Astrocyte of the cerebellum (primary cell): ENCODE measurements at regions not wholly inside any gene's neighbourhood (a gene's known extent, or its start where the extent isn't known, plus 50 kb on each side); places are given as distances from the start of the nearest gene placed in this dataset.

ENCODE experiments used
- DNase-seq: peaks from one replicate; pipeline ENCODE4 v3.0.0-alpha.2; 2011; ENCODE audit warnings: low read depth
- H3K4me3 ChIP-seq: 2 replicates; pipeline ENCODE4 v1.5.1; 2011; ENCODE audit warnings: mild to moderate bottlenecking, low read depth, low read length, moderate library complexity
- CTCF ChIP-seq: IDR thresholded peaks from 2 replicates; pipeline ENCODE4 v1.5.1; 2012; ENCODE audit warnings: low read length, low read depth, moderate library complexity, mild to moderate bottlenecking; ENCODE audit errors: missing control alignments
- in situ Hi-C: cut with HindIII; loops from 2 replicates; pipeline ENCODE4 v1.10.0; 2017; ENCODE audit warnings: low sequenced_read_pairs

DNA sequence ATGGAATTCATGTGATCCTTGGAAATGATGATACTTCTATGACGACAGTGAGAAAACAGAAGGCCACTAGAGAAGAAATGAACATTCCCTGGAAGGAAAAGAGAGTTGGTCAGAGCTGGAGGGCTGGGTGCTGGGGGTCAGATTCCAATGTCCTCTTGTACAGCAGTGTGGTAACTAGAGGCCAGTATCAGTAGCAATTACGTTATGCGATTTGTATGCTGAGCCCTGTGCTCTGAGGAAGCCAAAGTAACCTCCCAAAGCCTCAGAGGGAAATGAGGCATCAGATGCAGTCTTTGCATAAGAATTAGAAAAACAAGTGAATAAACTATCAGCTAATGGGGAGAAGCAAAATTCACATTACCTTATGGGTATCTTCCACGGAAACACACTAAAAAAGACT lies 65.5 kb upstream of the SLC4A11 start:
- TF ChIP-seq CTCF = no peak
- DNase-seq = no peak
- in situ Hi-C loops = no loop called here
- H3K4me3 ChIP-seq = no peak overlapping the region

GRCh38 chr20:3297079-3297378 lies 58.0 kb upstream of the SLC4A11 start:
- DNase-seq = no peak
- no peak for TF ChIP-seq CTCF
- no peak overlapping the region for H3K4me3 ChIP-seq

DNA sequence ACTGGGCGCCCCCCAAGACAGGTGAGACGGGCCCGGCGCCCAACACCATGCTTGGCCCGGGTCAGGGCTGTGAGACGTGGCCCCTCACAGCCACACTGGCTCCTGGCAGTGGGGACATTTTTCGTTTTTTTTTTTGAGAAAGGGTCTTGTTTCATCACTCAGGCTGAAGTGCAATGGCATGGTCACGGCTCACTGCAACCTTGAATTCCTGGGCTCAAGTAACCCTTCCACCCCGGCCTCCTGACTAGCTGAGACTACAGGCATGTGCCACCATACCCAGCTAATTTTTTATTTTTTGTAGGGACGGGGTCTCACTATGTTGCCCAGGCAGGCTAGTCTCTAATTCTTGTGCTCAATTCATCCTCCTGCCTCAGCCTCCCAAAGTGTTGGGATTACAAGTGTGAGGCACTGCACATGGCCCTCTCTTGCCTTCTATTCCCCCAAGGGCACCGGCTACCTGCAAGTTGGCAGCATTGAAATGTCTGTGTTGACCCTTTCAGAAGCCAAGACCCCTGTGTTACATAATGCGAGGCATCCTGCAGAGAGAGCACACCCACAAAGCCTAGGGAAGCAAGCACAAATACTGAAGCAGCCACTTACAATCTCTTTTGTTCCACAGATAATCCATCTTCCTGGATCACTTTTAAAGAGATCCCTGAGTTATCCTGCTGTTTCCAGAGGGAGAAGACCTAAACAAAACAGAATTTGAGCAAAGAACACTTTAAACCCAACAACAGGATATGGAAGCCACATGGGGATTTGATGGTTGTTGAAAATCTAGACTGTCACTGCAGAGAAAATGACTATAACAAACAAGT lies 57.5 kb upstream of the SLC4A11 start:
- DNase-seq = no peak
- TF ChIP-seq CTCF = no peak
- in situ Hi-C loops = loop anchor here (5.0 kb wide), 1 partner anchor 76 kb away; no protein-coding TSS in a partner anchor
- H3K4me3 ChIP-seq = no peak overlapping the region

More at GRCh38 chr20:3297079-3297378, 58.0 kb upstream of the SLC4A11 start:
- in situ Hi-C loops = loop anchor here (5.0 kb wide), 1 partner anchor 75 kb away; no protein-coding TSS in a partner anchor
